Ectodermal cell (in vitro differentiated cells): ENCODE measurements at regions not wholly inside any gene's neighbourhood (a gene's known extent, or its start where the extent isn't known, plus 50 kb on each side); places are given as distances from the start of the nearest gene placed in this dataset.

ENCODE experiments used
- H3K27ac ChIP-seq: 2 replicates; pipeline ENCODE4 v1.7.0; 2013; ENCODE audit warnings: mild to moderate bottlenecking, low read depth, low read length; ENCODE audit not compliant: insufficient read depth, poor library complexity, severe bottlenecking
- H3K27me3 ChIP-seq: 2 replicates; pipeline ENCODE4 v1.7.0; 2013; ENCODE audit warnings: mild to moderate bottlenecking, low read length; ENCODE audit not compliant: insufficient read depth, control insufficient read depth, poor library complexity, severe bottlenecking
- H3K36me3 ChIP-seq: one replicate; pipeline ENCODE4 v1.7.0; 2013; ENCODE audit warnings: low read length; ENCODE audit not compliant: control insufficient read depth, insufficient read depth
- H3K4me1 ChIP-seq: one replicate; pipeline ENCODE4 v1.7.0; 2013; ENCODE audit warnings: low read length; ENCODE audit not compliant: control insufficient read depth, insufficient read depth
- H3K4me3 ChIP-seq: 2 replicates; pipeline ENCODE4 v1.7.0; 2013; ENCODE audit warnings: low read depth, low read length, control low read depth; ENCODE audit not compliant: insufficient read depth
- H3K9me3 ChIP-seq: 2 replicates; pipeline ENCODE4 v1.7.0; 2013; ENCODE audit warnings: mild to moderate bottlenecking, low read length, moderate library complexity; ENCODE audit not compliant: control insufficient read depth
- WGBS, 2 experiments: methylation state at CpG; one replicate each; pipeline ENCODE4 v1.1.7; 2013; ENCODE audit warnings: missing lambda C conversion rate in 2 of 2; 5-methylcytosine and 5-hydroxymethylcytosine counted together

DNA sequence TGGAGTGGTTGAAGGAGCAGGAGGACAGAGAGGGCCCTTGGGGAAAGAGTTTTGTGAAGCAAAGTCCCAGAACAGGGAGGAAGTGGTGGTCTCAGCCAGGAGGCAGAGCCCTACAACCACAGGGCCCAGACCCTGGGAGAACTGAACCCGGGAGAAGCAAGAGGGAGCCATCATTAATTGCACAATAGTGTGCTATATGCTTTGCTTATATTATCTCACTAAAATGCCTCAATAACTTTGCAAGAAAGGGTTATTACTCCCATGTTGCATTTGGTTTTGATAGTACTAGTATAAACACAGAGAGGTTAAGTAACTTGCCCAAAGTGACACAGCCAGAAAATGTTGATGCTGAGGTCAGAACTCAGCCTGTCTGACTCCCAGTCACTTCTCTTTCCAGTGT lies 124.3 kb downstream of the FOXD2 start:
- Histone ChIP-seq H3K4me1 (peaks cover 3% of the 10 kb centered on the region), H3K27ac (no peak overlapping the region)
- WGBS, 2 experiments, result 100% methylated on average over 1 of the region's 1 CpG

GRCh38 chr1:47562799-47563198 lies 125.0 kb downstream of the FOXD2 start:
- H3K27ac ChIP-seq, result no peak overlapping the region
- no peak overlapping the region for H3K4me3 ChIP-seq
- H3K9me3 ChIP-seq, result no peaks in the 10 kb centered on the region
- WGBS, 2 experiments, result 91 to 94% methylated on average over 1 of the region's 1 CpG
- peaks cover 3% of the 10 kb centered on the region for H3K4me1 ChIP-seq
- H3K36me3 ChIP-seq, result no peaks in the 10 kb centered on the region
- no peaks in the 10 kb centered on the region for H3K27me3 ChIP-seq

More for the DNA sequence above, 124.3 kb downstream of the FOXD2 start:
- no peaks in the 10 kb centered on the region for H3K9me3 ChIP-seq
- no peaks in the 10 kb centered on the region for H3K27me3 ChIP-seq
- no peak overlapping the region for H3K4me3 ChIP-seq
- no peaks in the 10 kb centered on the region for H3K36me3 ChIP-seq

- WGBS, 2 experiments, result 93 to 97% methylated on average over 2 of the region's 2 CpGs
- Histone ChIP-seq H3K27me3 (no peaks in the 10 kb centered on the region), H3K4me3 (no peak overlapping the region), H3K4me1 (peaks cover 3% of the 10 kb centered on the region), H3K36me3 (no peaks in the 10 kb centered on the region), H3K9me3 (no peaks in the 10 kb centered on the region), H3K27ac (no peak overlapping the region)
Measured at GRCh38 chr1:47563201-47563600, 125.4 kb downstream of the FOXD2 start.

DNA sequence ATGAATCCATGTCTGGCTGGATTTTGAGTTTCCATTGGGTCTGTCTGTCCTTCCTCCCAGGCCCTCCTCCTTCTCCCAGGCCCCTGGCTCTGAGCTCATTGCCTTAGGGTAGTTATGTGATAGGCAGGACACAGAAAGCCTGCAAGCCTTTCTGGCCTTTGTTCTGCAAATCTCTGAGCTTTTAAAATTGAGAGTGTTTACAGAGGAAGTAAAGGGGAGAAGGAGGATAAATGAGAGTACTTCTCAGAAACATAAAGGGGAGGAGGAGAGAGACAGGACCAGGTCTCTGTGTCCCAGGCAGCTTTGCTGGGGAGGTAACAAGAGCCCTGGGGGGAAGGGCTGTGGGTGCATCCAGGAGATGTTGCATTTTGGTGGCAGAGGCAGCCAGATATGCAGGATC lies 126.7 kb downstream of the FOXD2 start:
- Histone ChIP-seq H3K4me3 (no peak overlapping the region), H3K4me1 (peaks cover 3% of the 10 kb centered on the region), H3K27me3 (no peaks in the 10 kb centered on the region), H3K27ac (no peak overlapping the region), H3K9me3 (no peaks in the 10 kb centered on the region), H3K36me3 (no peaks in the 10 kb centered on the region)

GRCh38 chr1:47565092-47565491 lies 127.2 kb downstream of the FOXD2 start:
- Histone ChIP-seq H3K4me1 (peaks cover 3% of the 10 kb centered on the region), H3K27me3 (peaks cover 3% of the 10 kb centered on the region), H3K27ac (no peak overlapping the region), H3K4me3 (no peak overlapping the region), H3K9me3 (no peaks in the 10 kb centered on the region), H3K36me3 (no peaks in the 10 kb centered on the region)
- 83 to 85% methylated on average over 1 to 2 of the region's 2 CpGs for WGBS, 2 experiments

DNA sequence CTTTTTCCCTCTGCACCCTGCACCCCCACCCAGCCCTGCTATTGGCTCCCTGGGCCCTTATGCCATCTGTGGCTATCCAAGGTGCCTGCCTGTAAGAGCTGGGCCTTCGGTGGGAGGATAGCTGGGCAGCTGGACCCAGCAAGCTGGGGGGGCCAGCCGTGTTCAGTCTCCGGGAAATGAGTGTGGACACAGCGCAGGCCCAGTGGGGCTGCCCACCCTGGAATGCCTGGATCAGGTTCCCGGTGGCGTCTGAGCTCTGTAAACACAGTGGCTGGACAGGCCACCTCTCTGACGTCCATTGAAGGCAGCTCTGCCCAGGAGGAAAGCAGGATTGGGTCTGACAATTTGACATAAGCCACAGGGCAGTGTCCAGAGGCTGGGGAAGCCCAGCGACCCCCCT lies 127.8 kb downstream of the FOXD2 start:
- Histone ChIP-seq H3K4me1 (peaks cover 3% of the 10 kb centered on the region), H3K9me3 (no peaks in the 10 kb centered on the region), H3K27me3 (peaks cover 9% of the 10 kb centered on the region), H3K27ac (no peak overlapping the region), H3K36me3 (no peaks in the 10 kb centered on the region), H3K4me3 (no peak overlapping the region)
- 85 to 86% methylated on average over 8 of the region's 8 CpGs for WGBS, 2 experiments

- Histone ChIP-seq H3K27me3 (peaks cover 9% of the 10 kb centered on the region), H3K36me3 (no peaks in the 10 kb centered on the region), H3K4me3 (no peak overlapping the region), H3K9me3 (no peaks in the 10 kb centered on the region), H3K27ac (no peak overlapping the region), H3K4me1 (peaks cover 14% of the 10 kb centered on the region)
- 72 to 75% methylated on average over 5 of the region's 5 CpGs for WGBS, 2 experiments
Measured at GRCh38 chr1:47568763-47569162, 130.9 kb downstream of the FOXD2 start.

GRCh38 chr1:47569261-47569660 lies 131.4 kb downstream of the FOXD2 start:
- 98 to 100% methylated on average over 2 to 5 of the region's 5 CpGs for WGBS, 2 experiments

DNA sequence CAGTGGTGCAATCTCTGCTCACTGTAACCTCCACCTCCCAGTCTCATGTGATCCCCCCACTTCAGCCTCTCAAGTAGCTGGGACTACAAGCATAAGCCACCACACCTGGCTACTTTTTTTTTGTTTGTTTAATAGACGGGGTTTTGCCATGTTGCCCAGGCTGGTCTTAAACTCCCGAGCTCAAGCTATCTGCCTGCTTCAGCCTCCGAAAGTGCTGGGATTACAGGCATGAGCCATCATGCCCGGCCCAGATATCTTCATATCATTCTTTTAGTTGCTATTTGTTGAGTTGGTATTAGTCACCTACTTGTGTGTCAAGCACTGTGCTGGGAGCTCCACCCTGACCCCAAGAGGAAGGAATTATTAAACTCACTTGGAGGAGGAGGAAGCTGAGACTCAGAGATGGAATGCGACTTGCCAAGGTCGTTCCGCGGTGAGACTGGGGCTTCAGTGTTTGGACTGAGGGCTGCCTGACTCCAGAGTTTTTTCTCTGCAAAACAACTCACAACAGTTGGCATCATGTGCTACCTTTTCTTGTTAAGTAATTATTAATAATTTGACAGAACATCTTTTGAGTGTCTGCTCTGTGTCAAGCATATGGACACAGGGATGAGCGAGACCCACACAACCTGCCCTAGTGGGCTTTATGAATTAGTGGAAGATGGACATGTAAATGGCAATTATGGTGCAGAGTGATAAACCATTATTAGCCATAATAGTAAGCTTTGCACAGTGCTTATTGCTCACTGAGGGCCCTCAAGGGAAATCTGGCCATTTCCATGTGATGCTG lies 132.0 kb downstream of the FOXD2 start:
- Histone ChIP-seq H3K36me3 (no peaks in the 10 kb centered on the region), H3K4me3 (no peak overlapping the region), H3K27me3 (peaks cover 9% of the 10 kb centered on the region), H3K9me3 (no peaks in the 10 kb centered on the region), H3K27ac (no peak overlapping the region), H3K4me1 (peaks cover 12% of the 10 kb centered on the region)
- 54 to 61% methylated on average over 9 of the region's 9 CpGs for WGBS, 2 experiments

More at GRCh38 chr1:47569261-47569660, 131.4 kb downstream of the FOXD2 start:
- no peaks in the 10 kb centered on the region for H3K36me3 ChIP-seq
- H3K9me3 ChIP-seq, result no peaks in the 10 kb centered on the region
- no peak overlapping the region for H3K27ac ChIP-seq
- H3K4me3 ChIP-seq, result no peak overlapping the region
- H3K4me1 ChIP-seq, result peaks cover 14% of the 10 kb centered on the region
- peaks cover 9% of the 10 kb centered on the region for H3K27me3 ChIP-seq

DNA sequence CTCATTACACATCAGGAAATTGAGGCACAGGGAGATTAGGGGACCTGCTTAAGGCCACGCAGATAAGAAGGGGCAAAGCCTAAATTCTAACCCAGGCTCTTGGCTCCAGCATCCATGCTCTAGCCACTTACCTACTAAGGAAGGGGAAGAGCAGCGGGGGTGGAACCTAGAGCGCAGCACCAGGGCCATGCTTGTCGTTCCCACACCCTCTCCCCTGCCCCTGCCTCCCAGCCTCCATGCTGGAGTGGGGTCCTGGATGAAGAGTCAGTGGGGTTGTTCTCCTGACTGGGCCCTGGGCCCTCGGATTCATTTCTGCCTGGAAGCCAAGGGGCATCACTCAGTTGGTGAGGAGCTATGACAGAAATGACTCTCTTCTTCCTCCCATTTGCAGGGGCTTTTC lies 133.3 kb downstream of the FOXD2 start:
- Histone ChIP-seq H3K27ac (no peak overlapping the region), H3K9me3 (no peaks in the 10 kb centered on the region), H3K4me1 (peaks cover 13% of the 10 kb centered on the region), H3K27me3 (peaks cover 9% of the 10 kb centered on the region), H3K4me3 (no peak overlapping the region), H3K36me3 (no peaks in the 10 kb centered on the region)
- WGBS, 2 experiments, result 88 to 92% methylated on average over 5 of the region's 5 CpGs
